ENCODE measurements at regions not wholly inside any gene's neighbourhood (a gene's known extent, or its start where the extent isn't known, plus 50 kb on each side); places are given as distances from the start of the nearest gene placed in this dataset.
"Not testable (repeated sequence)": the region's sequence is repeated elsewhere in the genome, so short reads cannot be mapped to it uniquely, and the experiment has no call there.

DNA sequence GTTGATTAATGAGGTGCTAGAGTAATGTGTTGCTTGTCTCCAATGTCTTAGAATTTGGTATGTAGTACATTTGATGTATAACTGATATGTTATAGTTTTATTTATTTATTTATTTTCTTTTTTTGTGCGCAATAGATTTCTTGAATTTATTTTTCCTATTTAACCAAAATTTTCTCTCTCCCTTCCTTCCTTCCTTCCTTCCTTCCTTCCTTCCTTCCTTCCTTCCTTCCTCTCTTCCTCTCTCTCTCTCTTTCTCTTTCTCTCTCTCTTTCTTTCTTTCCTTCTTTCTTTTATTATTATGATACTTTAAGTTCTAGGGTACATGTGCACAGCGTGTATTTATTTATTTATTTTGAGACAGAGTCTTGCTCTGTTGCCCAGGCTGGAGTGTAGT is 256.2 kb upstream of the TBL1XR1 start:
- TF ChIP-seq, protein P1, sequence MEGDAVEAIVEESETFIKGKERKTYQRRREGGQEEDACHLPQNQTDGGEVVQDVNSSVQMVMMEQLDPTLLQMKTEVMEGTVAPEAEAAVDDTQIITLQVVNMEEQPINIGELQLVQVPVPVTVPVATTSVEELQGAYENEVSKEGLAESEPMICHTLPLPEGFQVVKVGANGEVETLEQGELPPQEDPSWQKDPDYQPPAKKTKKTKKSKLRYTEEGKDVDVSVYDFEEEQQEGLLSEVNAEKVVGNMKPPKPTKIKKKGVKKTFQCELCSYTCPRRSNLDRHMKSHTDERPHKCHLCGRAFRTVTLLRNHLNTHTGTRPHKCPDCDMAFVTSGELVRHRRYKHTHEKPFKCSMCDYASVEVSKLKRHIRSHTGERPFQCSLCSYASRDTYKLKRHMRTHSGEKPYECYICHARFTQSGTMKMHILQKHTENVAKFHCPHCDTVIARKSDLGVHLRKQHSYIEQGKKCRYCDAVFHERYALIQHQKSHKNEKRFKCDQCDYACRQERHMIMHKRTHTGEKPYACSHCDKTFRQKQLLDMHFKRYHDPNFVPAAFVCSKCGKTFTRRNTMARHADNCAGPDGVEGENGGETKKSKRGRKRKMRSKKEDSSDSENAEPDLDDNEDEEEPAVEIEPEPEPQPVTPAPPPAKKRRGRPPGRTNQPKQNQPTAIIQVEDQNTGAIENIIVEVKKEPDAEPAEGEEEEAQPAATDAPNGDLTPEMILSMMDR (IDR thresholded peaks at IDR 0.05; ENCODE audit: unreplicated experiment in 3 of 3), result no peak
- Mint-ChIP-seq H3K27me3 (ENCODE audit: low read depth) (no peaks in the 10 kb centered on the region), H3K4me3 (no peak overlapping the region), H3K27ac (no peak overlapping the region), H3K4me1 (peaks cover 10% of the 10 kb centered on the region), H3K9me3 (peaks cover 2% of the 10 kb centered on the region), H3K36me3 (ENCODE audit: low read depth) (no peaks in the 10 kb centered on the region)

DNA sequence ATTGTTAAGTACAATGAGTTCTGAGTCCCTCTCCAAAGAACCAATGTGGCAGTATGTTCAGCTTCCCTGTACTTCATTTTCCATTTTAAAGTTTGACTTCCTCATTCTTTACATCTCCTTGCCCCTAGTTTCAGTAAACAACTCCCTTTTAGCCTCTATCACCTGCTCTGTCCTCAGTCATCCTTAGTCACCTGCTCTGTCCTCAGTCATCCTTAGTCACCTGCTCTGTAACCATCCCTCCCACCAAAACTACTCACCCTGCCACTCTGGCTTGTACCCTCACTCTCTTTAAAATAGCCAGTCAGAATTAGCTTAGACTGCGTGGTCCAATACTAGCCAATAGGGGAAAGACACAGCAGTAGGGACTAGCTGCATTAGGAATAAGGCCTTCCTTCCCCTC is 259.9 kb upstream of the TBL1XR1 start:
- not testable (repeated sequence) for H3K27ac Mint-ChIP-seq; H3K4me3 Mint-ChIP-seq; H3K36me3 Mint-ChIP-seq (ENCODE audit: low read depth); H3K9me3 Mint-ChIP-seq; H3K4me1 Mint-ChIP-seq; H3K27me3 Mint-ChIP-seq (ENCODE audit: low read depth)

DNA sequence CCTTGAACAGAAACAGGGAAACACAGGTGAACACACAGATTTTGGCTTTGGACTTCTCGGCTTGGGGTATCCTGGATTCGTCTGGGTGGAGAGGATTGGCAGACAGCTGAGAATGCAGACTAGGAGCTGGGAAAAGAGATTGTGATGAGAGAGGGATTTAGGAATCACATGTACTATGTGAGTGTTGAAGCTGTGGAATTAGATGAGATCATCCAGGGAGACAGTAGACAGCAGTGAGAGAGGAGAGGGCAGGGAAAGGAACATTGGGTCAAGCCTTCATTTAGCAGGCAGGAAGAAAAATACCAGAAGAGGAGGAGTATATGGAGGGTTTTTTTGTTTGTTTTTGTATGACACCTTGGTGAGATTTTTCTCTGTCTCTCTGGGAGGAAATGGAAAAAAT is 262.1 kb upstream of the TBL1XR1 start:
- peaks cover 17% of the 10 kb centered on the region for H3K4me1 Mint-ChIP-seq
- H3K27ac Mint-ChIP-seq, result no peak overlapping the region
- no peaks in the 10 kb centered on the region for H3K36me3 Mint-ChIP-seq (ENCODE audit: low read depth)
- no peak overlapping the region for H3K4me3 Mint-ChIP-seq
- H3K27me3 Mint-ChIP-seq (ENCODE audit: low read depth), result no peaks in the 10 kb centered on the region
- H3K9me3 Mint-ChIP-seq, result peaks cover 2% of the 10 kb centered on the region
- TF ChIP-seq, protein P1 (IDR thresholded peaks at IDR 0.05; ENCODE audit: unreplicated experiment in 3 of 3), result no peak

DNA sequence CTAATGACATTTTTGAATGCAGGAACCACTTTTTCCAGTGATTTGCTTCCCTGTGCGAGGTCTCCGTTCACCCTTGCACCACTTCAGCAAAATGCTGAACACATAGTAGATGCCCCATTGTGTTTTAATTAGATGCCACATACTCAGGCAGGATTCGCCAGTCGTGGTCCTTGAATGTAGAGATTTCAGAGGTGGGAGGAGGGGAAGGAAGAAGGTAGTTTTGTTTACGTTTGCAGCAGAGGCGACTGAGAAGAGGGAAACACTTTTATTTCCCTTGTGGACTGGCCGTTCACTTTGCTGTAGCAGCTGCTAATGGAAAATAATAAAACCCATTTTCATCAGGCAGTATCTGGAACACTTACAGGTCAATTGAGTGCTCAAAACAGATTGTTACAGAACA is 262.8 kb upstream of the TBL1XR1 start:
- TF ChIP-seq, protein P1 (IDR thresholded peaks at IDR 0.05; ENCODE audit: unreplicated experiment in 3 of 3), result no peak
- Mint-ChIP-seq H3K36me3 (ENCODE audit: low read depth) (no peaks in the 10 kb centered on the region), H3K4me1 (peaks cover 22% of the 10 kb centered on the region), H3K27ac (no peak overlapping the region), H3K27me3 (ENCODE audit: low read depth) (no peaks in the 10 kb centered on the region), H3K9me3 (peaks cover 2% of the 10 kb centered on the region), H3K4me3 (no peak overlapping the region)

DNA sequence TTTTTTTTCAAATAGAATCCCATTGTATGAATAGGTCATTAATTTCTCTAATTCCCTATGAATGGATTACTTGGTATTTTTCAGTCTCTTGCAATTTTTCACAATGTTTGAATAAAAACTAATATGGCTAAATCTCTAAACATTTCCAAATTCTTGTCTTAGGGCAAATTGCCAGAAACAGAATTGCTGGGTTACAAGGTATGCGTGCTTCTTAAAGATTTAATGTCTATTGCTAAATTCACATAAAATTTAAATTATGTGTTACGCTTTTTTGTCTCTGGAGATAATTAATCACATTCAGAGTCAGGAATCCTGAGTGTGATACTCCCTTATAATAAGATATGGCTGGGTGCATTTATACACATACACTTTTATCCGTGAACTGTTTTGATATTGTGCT is 264.5 kb upstream of the TBL1XR1 start:
- H3K4me1 Mint-ChIP-seq, result peaks cover 26% of the 10 kb centered on the region
- no peaks in the 10 kb centered on the region for H3K9me3 Mint-ChIP-seq
- H3K4me3 Mint-ChIP-seq, result no peak overlapping the region
- no peaks in the 10 kb centered on the region for H3K27me3 Mint-ChIP-seq (ENCODE audit: low read depth)
- TF ChIP-seq, protein P1 (IDR thresholded peaks at IDR 0.05; ENCODE audit: unreplicated experiment in 3 of 3), result no peak
- peak overlapping the region; percentile 3 to 40 (median 13) for H3K27ac Mint-ChIP-seq
- no peaks in the 10 kb centered on the region for H3K36me3 Mint-ChIP-seq (ENCODE audit: low read depth)

DNA sequence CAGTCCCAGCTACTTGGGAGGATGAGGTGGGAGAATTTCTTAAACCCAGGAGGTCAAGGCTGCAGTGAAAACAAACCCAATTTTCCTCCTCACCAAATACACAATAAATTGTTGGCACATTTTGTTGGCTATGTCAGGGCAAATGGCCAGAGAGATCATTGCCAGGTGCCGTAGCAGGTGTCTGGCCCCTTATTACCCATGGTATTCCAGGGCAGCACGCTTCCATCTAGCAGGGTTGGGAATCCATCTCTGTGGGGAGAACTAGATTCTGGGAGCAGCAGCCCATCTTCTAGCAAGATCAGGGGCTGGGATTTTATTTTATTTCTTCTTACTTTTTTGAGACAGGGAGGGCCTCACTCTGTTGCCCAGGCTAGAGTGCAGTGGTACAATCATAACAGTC is 266.1 kb upstream of the TBL1XR1 start:
- not testable (repeated sequence) for H3K27ac Mint-ChIP-seq; H3K27me3 Mint-ChIP-seq (ENCODE audit: low read depth); H3K36me3 Mint-ChIP-seq (ENCODE audit: low read depth); H3K9me3 Mint-ChIP-seq; H3K4me3 Mint-ChIP-seq
- H3K4me1 Mint-ChIP-seq, result peaks cover 26% of the 10 kb centered on the region

DNA sequence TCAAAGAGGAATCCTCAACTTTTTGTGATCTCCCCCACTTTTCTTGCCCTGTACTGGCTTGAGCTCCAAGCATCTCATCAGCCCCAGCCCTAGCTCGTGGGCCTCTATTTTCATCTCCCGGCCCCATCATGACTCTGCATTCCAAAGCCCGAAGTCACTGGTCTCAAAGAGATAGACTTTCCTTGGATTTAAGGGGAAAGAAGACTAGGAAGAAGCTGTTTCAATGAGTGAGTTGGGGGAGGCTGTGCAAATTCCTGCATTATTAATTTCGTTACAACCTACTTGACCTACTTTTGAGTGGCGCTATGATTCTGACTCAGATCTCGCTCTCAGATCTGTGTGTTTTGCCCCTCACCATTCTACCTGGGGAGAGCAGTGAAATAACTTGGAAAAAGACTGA is 266.6 kb upstream of the TBL1XR1 start:
- TF ChIP-seq, protein P1 (IDR thresholded peaks at IDR 0.05; ENCODE audit: unreplicated experiment in 3 of 3), result no peak
- Mint-ChIP-seq H3K27ac (peak overlapping the region in 1 of 3 experiments; percentile 5), H3K9me3 (no peaks in the 10 kb centered on the region), H3K4me3 (no peak overlapping the region), H3K36me3 (ENCODE audit: low read depth) (no peaks in the 10 kb centered on the region), H3K27me3 (ENCODE audit: low read depth) (no peaks in the 10 kb centered on the region), H3K4me1 (peaks cover 28% of the 10 kb centered on the region)

Data from nephron (organoid).